ENCODE measurements at regions not wholly inside any gene's neighbourhood (a gene's known extent, or its start where the extent isn't known, plus 50 kb on each side); places are given as distances from the start of the nearest gene placed in this dataset.

GRCh38 chr1:94362466-94363058, 55.6 kb upstream of the ABCD3 start:
- H3K79me2 ChIP-seq (ENCODE audit: insufficient read depth, low read length): no peaks in the 10 kb centered on the region
- H3K36me3 ChIP-seq (replicated peaks in 1 of 2; ENCODE audit: control insufficient read depth in 1 of 2, insufficient read depth in 2 of 2, low read length in 2 of 2): no peaks in the 10 kb centered on the region
- H3K9ac ChIP-seq (ENCODE audit: insufficient read depth, low read depth, low read length): no peak overlapping the region
- no peaks in the 10 kb centered on the region for H4K20me1 ChIP-seq (ENCODE audit: insufficient read depth, low read length)
- no peak overlapping the region for H2AFZ ChIP-seq (ENCODE audit: low read length)
- in situ Hi-C loops (cut with HindIII; ENCODE audit: extremely low pct_ligation_motif_present, low pct_unique_long_range_greater_than_20kb): no loop called here
- 90% methylated on average over 4 of the region's 4 CpGs for WGBS (ENCODE audit: low lambda C conversion rate)
- DNase-seq (ENCODE audit: low spot score) (no peak), ATAC-seq (no peak), FAIRE-seq (no peak)
- intact Hi-C loops (cut with micrococcal nuclease; ENCODE audit: unreplicated experiment): no loop called here
- TF ChIP-seq ZGPAT (CRISPR knock-in tag; IDR thresholded peaks at IDR 0.05) (no peak), ZNF7 (CRISPR knock-in tag; IDR thresholded peaks at IDR 0.05) (peak; percentile 76)
- H3K27me3 ChIP-seq (ENCODE audit: control insufficient read depth in 1 of 2, insufficient read depth in 2 of 2, low read length in 2 of 2): no peaks in the 10 kb centered on the region
- BruUV-seq (replicated peaks): no TSS peak
- no peak overlapping the region for H3K4me2 ChIP-seq (ENCODE audit: low read depth, low read length)
- POLR2A ChIA-PET: no interaction called here
- CTCF ChIA-PET (ENCODE audit: low intra/inter-chr PET ratio, low total read pairs): no interaction called here
- peaks cover 8% of the 10 kb centered on the region for H3K4me1 ChIP-seq (ENCODE audit: insufficient read depth, low read length)
- no peak overlapping the region for H3K4me3 ChIP-seq (replicated peaks in 1 of 3; ENCODE audit: insufficient read depth in 1 of 3, low read depth in 2 of 3, low read length in 3 of 3)
- H3K9me3 ChIP-seq (ENCODE audit: low read length): no peaks in the 10 kb centered on the region
- no peak overlapping the region for H3K27ac ChIP-seq (ENCODE audit: extremely low read length, insufficient read depth, low read length)

DNA sequence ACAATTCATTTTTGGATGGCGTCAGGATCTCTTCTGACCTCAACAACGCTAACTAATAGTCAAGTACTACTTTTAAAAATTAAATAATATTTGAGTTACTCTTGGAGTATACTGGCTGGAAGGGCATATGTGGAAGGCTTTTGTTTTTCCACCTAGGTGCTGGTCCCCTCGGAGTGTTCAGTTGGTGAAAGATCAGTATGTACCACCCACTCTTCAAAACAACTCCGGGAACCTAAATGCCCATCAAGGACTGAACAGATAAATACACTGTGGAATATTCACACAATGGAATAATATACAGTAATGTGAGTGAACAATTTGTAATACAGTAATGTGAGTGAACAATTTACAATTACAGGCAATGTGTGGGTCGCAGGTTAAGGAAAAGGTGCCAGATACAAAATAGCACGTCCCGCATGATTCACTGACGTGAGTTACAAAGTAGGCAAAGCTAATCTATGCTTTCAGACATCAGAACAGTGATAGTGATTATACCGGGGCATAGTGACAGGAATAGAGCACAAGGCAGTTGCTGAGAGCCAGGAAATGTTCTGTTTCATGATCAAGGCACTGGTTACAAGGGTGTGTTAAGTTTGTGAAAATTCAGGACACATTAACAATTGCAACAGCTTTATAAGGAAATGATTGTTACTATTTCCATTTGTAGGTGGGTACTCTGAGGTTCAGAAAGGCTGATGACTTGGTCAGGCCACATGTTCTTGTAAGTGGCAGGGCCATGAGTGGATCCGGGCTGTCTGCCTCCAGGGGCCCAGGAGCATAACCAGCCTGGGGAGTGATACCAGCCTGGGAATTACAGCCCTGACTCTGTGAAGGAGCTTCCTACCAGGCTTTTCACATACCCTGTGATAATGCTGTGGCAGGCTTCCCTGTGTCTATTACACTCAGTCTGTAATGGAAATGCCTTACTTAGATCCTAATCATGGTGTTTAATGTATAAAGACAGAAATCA, 59.3 kb upstream of the ABCD3 start:
- no peaks in the 10 kb centered on the region for H3K36me3 ChIP-seq (replicated peaks in 1 of 2; ENCODE audit: control insufficient read depth in 1 of 2, insufficient read depth in 2 of 2, low read length in 2 of 2)
- H2AFZ ChIP-seq (ENCODE audit: low read length): no peak overlapping the region
- H3K27ac ChIP-seq (ENCODE audit: extremely low read length, insufficient read depth, low read length): no peak overlapping the region
- H3K79me2 ChIP-seq (ENCODE audit: insufficient read depth, low read length): no peaks in the 10 kb centered on the region
- FAIRE-seq: no peak
- H4K20me1 ChIP-seq (ENCODE audit: insufficient read depth, low read length): no peaks in the 10 kb centered on the region
- H3K4me2 ChIP-seq (ENCODE audit: low read depth, low read length): no peak overlapping the region
- DNase-seq (ENCODE audit: low spot score): no peak
- in situ Hi-C loops (cut with HindIII; ENCODE audit: extremely low pct_ligation_motif_present, low pct_unique_long_range_greater_than_20kb): no loop called here
- H3K4me3 ChIP-seq (replicated peaks in 1 of 3; ENCODE audit: insufficient read depth in 1 of 3, low read depth in 2 of 3, low read length in 3 of 3): no peak overlapping the region
- WGBS (ENCODE audit: low lambda C conversion rate): 96% methylated on average over 10 of the region's 10 CpGs
- no peak overlapping the region for H3K9ac ChIP-seq (ENCODE audit: insufficient read depth, low read depth, low read length)
- no peak for ATAC-seq
- peaks cover 32% of the 10 kb centered on the region for H3K4me1 ChIP-seq (ENCODE audit: insufficient read depth, low read length)
- CTCF ChIA-PET (ENCODE audit: low intra/inter-chr PET ratio, low total read pairs): no interaction called here
- intact Hi-C loops (cut with micrococcal nuclease; ENCODE audit: unreplicated experiment): no loop called here
- POLR2A ChIA-PET: no interaction called here
- no peaks in the 10 kb centered on the region for H3K9me3 ChIP-seq (ENCODE audit: low read length)
- no peaks in the 10 kb centered on the region for H3K27me3 ChIP-seq (ENCODE audit: control insufficient read depth in 1 of 2, insufficient read depth in 2 of 2, low read length in 2 of 2)
- no TSS peak for BruUV-seq (replicated peaks)
- no peak for TF ChIP-seq ZNF382 (CRISPR knock-in tag; IDR thresholded peaks at IDR 0.05; ENCODE audit: borderline replicate concordance)
- no peak for TF ChIP-seq THYN1 (CRISPR knock-in tag; IDR thresholded peaks at IDR 0.05; ENCODE audit: borderline replicate concordance, low read depth)
- TF ChIP-seq RELA (CRISPR knock-in tag; IDR thresholded peaks at IDR 0.05): no peak
- TF ChIP-seq HNF1B (CRISPR knock-in tag; IDR thresholded peaks at IDR 0.05): no peak
- TF ChIP-seq MZF1 (CRISPR knock-in tag; IDR thresholded peaks at IDR 0.05; ENCODE audit: borderline replicate concordance): no peak
- TF ChIP-seq ZNF724P (CRISPR knock-in tag; IDR thresholded peaks at IDR 0.05; ENCODE audit: borderline replicate concordance): no peak
- no peak for TF ChIP-seq ZSCAN29 (CRISPR knock-in tag; conservative IDR thresholded peaks at IDR 0.05)
- TF ChIP-seq FOXC1 (CRISPR knock-in tag; IDR thresholded peaks at IDR 0.05; ENCODE audit: borderline replicate concordance): no peak
- TF ChIP-seq ZNF510 (CRISPR knock-in tag; IDR thresholded peaks at IDR 0.05; ENCODE audit: low read depth): no peak
- no peak for TF ChIP-seq ZBTB46 (CRISPR knock-in tag; IDR thresholded peaks at IDR 0.05; ENCODE audit: borderline replicate concordance)

Measured in HepG2 (cell line).